Smooth muscle cell (in vitro differentiated cells): ENCODE measurements at regions not wholly inside any gene's neighbourhood (a gene's known extent, or its start where the extent isn't known, plus 50 kb on each side); places are given as distances from the start of the nearest gene placed in this dataset.
"Not testable (repeated sequence)": the region's sequence is repeated elsewhere in the genome, so short reads cannot be mapped to it uniquely, and the experiment has no call there.

Experiments used
- DNase-seq: peaks from one replicate; lab custom pipeline; 2025; ENCODE audit not compliant: unreplicated experiment; lab: John Stamatoyannopoulos, UW
- H2AFZ ChIP-seq: fragments of 200-600 bp; sonication (generic); 2 replicates; pipeline ENCODE4 v1.6.0; 2016; ENCODE audit warnings: antibody characterized with exemption, low read depth, mild to moderate bottlenecking
- H3F3A ChIP-seq: fragments of 200-600 bp; sonication (generic); 2 replicates; pipeline ENCODE4 v1.6.0; 2017; ENCODE audit warnings: antibody characterized with exemption, low read depth
- H3K27ac ChIP-seq: fragments of 200-600 bp; sonication (generic); 2 replicates; pipeline ENCODE4 v1.5.1; 2016; ENCODE audit warnings: low read depth, mild to moderate bottlenecking
- H3K27me3 ChIP-seq: fragments of 200-600 bp; sonication (generic); 2 replicates; pipeline ENCODE4 v1.6.1; 2016; ENCODE audit warnings: low read depth, mild to moderate bottlenecking
- H3K36me3 ChIP-seq: fragments of 200-600 bp; sonication (generic); 2 replicates; pipeline ENCODE4 v1.5.1; 2016; ENCODE audit warnings: low read depth
- H3K4me1 ChIP-seq: fragments of 200-600 bp; sonication (generic); 2 replicates; pipeline ENCODE4 v1.5.1; 2016; ENCODE audit warnings: low read depth
- H3K4me2 ChIP-seq: fragments of 200-600 bp; sonication (generic); 2 replicates; pipeline ENCODE4 v1.6.0; 2016; ENCODE audit warnings: mild to moderate bottlenecking
- H3K4me3 ChIP-seq: fragments of 200-600 bp; sonication (generic); 2 replicates; pipeline ENCODE4 v1.5.1; 2016; ENCODE audit warnings: mild to moderate bottlenecking
- H3K79me2 ChIP-seq: fragments of 200-600 bp; sonication (generic); 2 replicates; pipeline ENCODE4 v1.6.0; 2016; ENCODE audit warnings: low read depth, mild to moderate bottlenecking
- H3K9ac ChIP-seq: fragments of 200-600 bp; sonication (generic); 2 replicates; pipeline ENCODE4 v1.6.0; 2016; ENCODE audit warnings: low read depth
- H3K9me3 ChIP-seq: fragments of 200-600 bp; sonication (generic); replicated peaks from 2 replicates; pipeline ENCODE4 v1.5.1; 2016; ENCODE audit warnings: low read depth
- H4K20me1 ChIP-seq: fragments of 200-600 bp; sonication (generic); 2 replicates; pipeline ENCODE4 v1.6.0; 2016; ENCODE audit warnings: low read depth
- WGBS: methylation state at CpG from one replicate; pipeline ENCODE4 v1.1.7; 2016; ENCODE audit warnings: low lambda C conversion rate; 5-methylcytosine and 5-hydroxymethylcytosine counted together
- TF ChIP-seq, protein P1 (sequence below): fragments of 200-600 bp; sonication (generic); IDR thresholded peaks from 2 replicates; pipeline ENCODE4 v1.5.1; 2017; ENCODE audit warnings: borderline replicate concordance, mild to moderate bottlenecking, antibody characterized with exemption; ENCODE audit not compliant: insufficient read depth, poor library complexity, severe bottlenecking

DNA sequence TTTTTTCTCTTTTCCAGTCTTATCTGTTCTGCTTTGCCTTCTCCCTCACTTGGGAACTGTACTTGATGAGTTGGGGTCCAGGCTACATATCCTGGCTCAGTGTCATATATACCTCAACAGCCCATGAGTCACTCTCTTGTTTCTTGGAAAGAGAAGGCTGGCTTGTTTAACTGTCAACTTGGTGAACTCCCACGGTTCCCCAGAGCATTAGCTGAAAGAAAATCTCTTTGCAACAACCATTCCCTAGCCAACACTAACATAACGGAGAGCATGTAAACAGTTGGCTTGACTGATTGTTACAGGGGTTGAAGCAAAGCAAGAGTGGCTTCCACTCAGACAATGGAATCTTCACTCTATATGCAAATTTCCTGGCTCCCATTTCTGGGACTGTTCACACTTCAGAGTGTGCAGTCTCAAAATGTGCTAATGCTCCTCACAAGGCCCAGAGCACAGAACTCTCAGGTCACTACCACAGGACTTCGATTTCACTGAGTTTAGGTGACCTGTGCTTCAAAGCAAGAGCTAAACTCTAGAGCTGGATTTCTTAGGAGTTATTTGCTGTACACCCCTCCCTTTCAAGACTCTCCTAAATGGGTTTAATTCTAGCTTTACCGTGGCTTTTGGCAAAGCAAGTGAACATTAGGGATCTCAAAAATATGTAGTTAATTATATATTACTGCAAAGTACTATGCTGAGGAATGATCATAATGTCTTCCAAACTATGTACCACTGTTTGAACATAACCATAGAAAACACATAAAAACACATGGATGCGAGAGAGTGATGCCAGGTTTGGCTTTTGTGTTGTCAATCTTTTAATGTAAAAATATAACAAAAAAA is 609.8 kb downstream of the RFPL4B start:
- no peaks in the 10 kb centered on the region for H3K27me3 ChIP-seq
- peaks cover 12% of the 10 kb centered on the region for H3F3A ChIP-seq
- no peak overlapping the region for H3K9ac ChIP-seq
- peak overlapping the region; percentile 87 for H3K27ac ChIP-seq
- H3K4me3 ChIP-seq: no peak overlapping the region
- peaks cover 9% of the 10 kb centered on the region for H3K4me1 ChIP-seq
- 26% methylated on average over 5 of the region's 5 CpGs for WGBS
- H3K4me2 ChIP-seq: peak overlapping the region; percentile 72
- peak overlapping the region; percentile 35 for H2AFZ ChIP-seq
- no peaks in the 10 kb centered on the region for H3K36me3 ChIP-seq
- no peaks in the 10 kb centered on the region for H3K9me3 ChIP-seq
- H3K79me2 ChIP-seq: no peaks in the 10 kb centered on the region
- DNase-seq: no peak
- no peaks in the 10 kb centered on the region for H4K20me1 ChIP-seq
- TF ChIP-seq, protein P1, sequence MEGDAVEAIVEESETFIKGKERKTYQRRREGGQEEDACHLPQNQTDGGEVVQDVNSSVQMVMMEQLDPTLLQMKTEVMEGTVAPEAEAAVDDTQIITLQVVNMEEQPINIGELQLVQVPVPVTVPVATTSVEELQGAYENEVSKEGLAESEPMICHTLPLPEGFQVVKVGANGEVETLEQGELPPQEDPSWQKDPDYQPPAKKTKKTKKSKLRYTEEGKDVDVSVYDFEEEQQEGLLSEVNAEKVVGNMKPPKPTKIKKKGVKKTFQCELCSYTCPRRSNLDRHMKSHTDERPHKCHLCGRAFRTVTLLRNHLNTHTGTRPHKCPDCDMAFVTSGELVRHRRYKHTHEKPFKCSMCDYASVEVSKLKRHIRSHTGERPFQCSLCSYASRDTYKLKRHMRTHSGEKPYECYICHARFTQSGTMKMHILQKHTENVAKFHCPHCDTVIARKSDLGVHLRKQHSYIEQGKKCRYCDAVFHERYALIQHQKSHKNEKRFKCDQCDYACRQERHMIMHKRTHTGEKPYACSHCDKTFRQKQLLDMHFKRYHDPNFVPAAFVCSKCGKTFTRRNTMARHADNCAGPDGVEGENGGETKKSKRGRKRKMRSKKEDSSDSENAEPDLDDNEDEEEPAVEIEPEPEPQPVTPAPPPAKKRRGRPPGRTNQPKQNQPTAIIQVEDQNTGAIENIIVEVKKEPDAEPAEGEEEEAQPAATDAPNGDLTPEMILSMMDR: no peak

DNA sequence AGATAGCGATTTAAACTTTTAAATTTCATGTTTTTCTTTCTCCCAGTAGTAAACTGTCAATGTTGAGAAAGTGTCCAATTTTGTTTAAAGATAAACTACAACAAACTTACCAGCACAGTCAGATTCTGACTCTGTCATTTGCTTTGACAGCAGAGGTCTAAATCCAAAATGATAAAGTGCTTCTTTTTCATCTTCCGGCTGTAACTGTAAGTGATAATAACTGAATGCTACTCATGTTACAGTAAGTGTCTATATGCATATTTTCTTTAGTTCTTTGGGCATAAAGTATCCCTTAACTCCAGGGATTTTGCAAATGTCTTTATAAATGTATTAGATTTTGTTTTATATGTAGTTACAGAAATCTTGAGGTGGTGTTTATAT is 610.4 kb downstream of the RFPL4B start:
- H3K27me3 ChIP-seq: no peaks in the 10 kb centered on the region
- peaks cover 12% of the 10 kb centered on the region for H3F3A ChIP-seq
- H3K79me2 ChIP-seq: no peaks in the 10 kb centered on the region
- peak overlapping the region; percentile 87 for H3K27ac ChIP-seq
- no peaks in the 10 kb centered on the region for H3K36me3 ChIP-seq
- TF ChIP-seq, protein P1: no peak
- H4K20me1 ChIP-seq: no peaks in the 10 kb centered on the region
- H3K9me3 ChIP-seq: no peaks in the 10 kb centered on the region
- no peak for DNase-seq
- 48% methylated on average over 2 of the region's 2 CpGs for WGBS
- no peak overlapping the region for H2AFZ ChIP-seq
- peaks cover 9% of the 10 kb centered on the region for H3K4me1 ChIP-seq
- H3K4me2 ChIP-seq: peak overlapping the region; percentile 72
- no peak overlapping the region for H3K9ac ChIP-seq
- no peak overlapping the region for H3K4me3 ChIP-seq

DNA sequence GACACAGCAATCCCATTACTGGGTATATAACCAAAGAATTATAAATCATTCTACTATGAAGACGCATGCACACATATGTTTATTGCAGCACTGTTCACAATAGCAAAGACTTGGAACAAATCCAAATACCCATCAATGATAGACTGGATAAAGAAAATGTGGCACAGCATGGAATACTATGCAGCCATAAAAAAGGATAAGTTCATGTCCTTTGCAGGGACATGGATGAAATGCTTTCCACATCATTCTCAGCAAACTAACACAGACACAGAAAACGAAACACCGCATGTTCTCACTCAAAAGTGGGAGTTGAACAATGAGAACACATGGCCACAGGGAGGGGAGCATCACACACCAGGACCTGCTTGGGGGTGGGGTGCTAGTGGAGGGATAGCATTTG is 613.0 kb downstream of the RFPL4B start:
- peaks cover 16% of the 10 kb centered on the region for H3F3A ChIP-seq
- not testable (repeated sequence) for H3K27me3 ChIP-seq, H3K4me1 ChIP-seq, H3K36me3 ChIP-seq, H4K20me1 ChIP-seq, DNase-seq, H3K9ac ChIP-seq, H3K4me2 ChIP-seq, H3K9me3 ChIP-seq, H2AFZ ChIP-seq, H3K79me2 ChIP-seq, H3K27ac ChIP-seq, H3K4me3 ChIP-seq
- 96% methylated on average over 3 of the region's 3 CpGs for WGBS

DNA sequence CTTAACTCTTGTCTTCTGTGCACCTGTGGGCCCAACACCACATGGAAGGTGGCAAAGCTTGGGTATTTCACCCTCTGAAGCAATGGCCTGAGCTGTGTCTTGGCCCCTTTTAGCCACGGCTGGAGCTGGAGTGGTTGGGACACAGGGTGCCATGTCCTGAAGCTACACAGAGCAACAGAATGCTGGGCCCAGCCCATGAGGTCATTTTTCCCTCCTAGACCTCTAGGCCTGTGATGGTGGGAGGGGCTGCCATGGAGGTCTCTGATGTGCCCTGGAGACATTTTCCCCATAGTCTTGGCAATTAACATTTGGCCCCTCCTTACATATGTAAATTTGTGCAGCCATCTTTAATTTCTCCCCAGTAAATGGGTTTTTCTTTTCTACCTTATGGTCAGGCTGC is 620.8 kb downstream of the RFPL4B start:
- Histone ChIP-seq H3K27me3 (no peaks in the 10 kb centered on the region), H3K27ac (no peak overlapping the region), H3K36me3 (no peaks in the 10 kb centered on the region), H3K79me2 (no peaks in the 10 kb centered on the region), H2AFZ (no peak overlapping the region), H3K9ac (no peak overlapping the region), H3K4me1 (no peaks in the 10 kb centered on the region), H3F3A (peaks cover 4% of the 10 kb centered on the region), H3K4me2 (no peak overlapping the region), H4K20me1 (no peaks in the 10 kb centered on the region), H3K4me3 (no peak overlapping the region), H3K9me3 (no peaks in the 10 kb centered on the region)
- TF ChIP-seq, protein P1: no peak
- no peak for DNase-seq
- 100% methylated on average over 1 of the region's 1 CpG for WGBS
